Psoas muscle (tissue), 7 donors: ENCODE measurements at regions not wholly inside any gene's neighbourhood (a gene's known extent, or its start where the extent isn't known, plus 50 kb on each side); places are given as distances from the start of the nearest gene placed in this dataset.

Experiments
- ATAC-seq, 4 donors: fragments of 200-7000 bp; cut with Tn5 transposase; one replicate each; pipeline ENCODE4 v1.9.1; 2020; ENCODE audit warnings: moderate library complexity in 3 of 4, mild to moderate bottlenecking in 2 of 4
- DNase-seq, 2 donors: peaks; one replicate each; pipeline ENCODE4 v3.0.0-alpha.2; 2020
- H3K27ac ChIP-seq: fragments of 200-600 bp; one replicate; pipeline ENCODE4 v1.8.0; 2022
- H3K27me3 ChIP-seq, 3 donors: fragments of 200-600 bp in 1 of 3; one replicate each; pipeline versions ENCODE4 v1.6.1 to v1.8.0; 2013 to 2022; ENCODE audit warnings: low read length in 2 of 3, mild to moderate bottlenecking in 2 of 3, moderate library complexity in 1 of 3; ENCODE audit not compliant: insufficient read depth in 3 of 3
- H3K36me3 ChIP-seq, 2 donors: fragments of 200-600 bp in 1 of 2; one replicate each; pipeline versions ENCODE4 v1.6.1 to v1.8.0; 2013 to 2022; ENCODE audit warnings: low read depth in 1 of 2, mild to moderate bottlenecking in 1 of 2, moderate library complexity in 1 of 2; ENCODE audit not compliant: insufficient read depth in 1 of 2
- H3K4me1 ChIP-seq: fragments of 200-600 bp; one replicate; pipeline ENCODE4 v1.8.0; 2022
- H3K4me3 ChIP-seq: fragments of 200-600 bp; one replicate; pipeline ENCODE4 v1.8.0; 2022; ENCODE audit warnings: mild to moderate bottlenecking
- H3K9me3 ChIP-seq: fragments of 200-600 bp; one replicate; pipeline ENCODE4 v1.8.0; 2022
- WGBS, 3 donors: extraction: QIAGEN DNeasy Blood & Tissue Kit; methylation state at CpG; one replicate each; pipeline versions ENCODE4 v1.1.6 to v1.1.7; 2013; 5-methylcytosine and 5-hydroxymethylcytosine counted together
- intact Hi-C, 2 donors: fragments of 100-400 bp; cut with DNase I; formaldehyde crosslinking; loops; one replicate each; pipeline versions ENCODE4 v1.11.0 to v1.14.2; 2022
- TF ChIP-seq, protein P1 (sequence below): fragments of 200-600 bp; IDR thresholded peaks from one replicate; pipeline ENCODE4 v1.8.0; 2022; ENCODE audit warnings: antibody characterized with exemption
- donor health status: healthy with polysubstance abuse.
- donor health status: DM: no; HTN: no; CAD: no; lungs with moderate emphysema.
- donor health status: Bipolar disorder and iron deficiency.
- donor health status: healthy.
- donor health status: DM: yes; HTN: yes; CAD: no.
- donor health status: DM: no; HTN: no; CAD: no.
- donor health status: DM: yes; HTN: yes; CAD: no.

DNA sequence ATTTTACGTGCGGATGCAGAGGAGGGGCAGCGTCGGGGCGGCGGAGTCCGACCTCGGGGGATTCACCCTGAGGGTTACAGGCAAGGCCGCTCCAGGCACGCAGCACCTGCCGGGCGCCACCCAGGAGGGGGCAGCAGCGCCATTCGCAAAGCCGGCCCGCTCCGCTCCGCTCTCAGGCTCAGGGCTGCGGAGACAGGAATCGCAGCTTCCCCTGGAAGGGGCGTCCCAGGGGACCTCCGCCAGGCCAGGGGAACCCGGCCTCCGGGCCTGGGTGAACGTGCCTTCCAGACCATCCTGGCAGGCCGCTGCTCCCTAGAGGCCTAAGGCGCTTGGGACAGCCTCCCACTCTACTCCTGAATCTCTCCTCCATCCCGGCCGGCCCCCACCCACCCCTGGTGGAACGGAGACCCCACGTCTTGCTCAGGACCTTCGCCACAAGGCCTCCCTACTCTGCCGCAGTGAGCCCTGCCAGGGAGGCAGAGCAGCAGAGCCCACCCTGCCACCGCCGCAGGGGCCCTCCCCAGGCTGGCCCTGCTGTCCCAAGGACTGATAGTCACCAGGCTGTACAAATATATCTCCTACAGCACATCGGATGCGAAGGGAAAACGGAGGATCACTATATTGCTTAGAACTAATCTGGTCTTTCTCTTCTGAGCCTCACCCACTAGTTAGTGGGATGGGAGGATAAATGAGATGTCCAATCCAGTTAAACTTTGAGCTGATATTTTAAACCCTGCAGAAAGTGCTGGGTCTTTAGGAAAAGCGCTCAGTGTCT is 115.0 kb downstream of the SMIM20 start:
- intact Hi-C loops, result no loop called here
- Histone ChIP-seq H3K4me1 (no peaks in the 10 kb centered on the region), H3K36me3 (no peaks in the 10 kb centered on the region), H3K27ac (no peak overlapping the region), H3K4me3 (no peak overlapping the region), H3K27me3 (no peaks in the 10 kb centered on the region), H3K9me3 (no peaks in the 10 kb centered on the region)
- 49 to 71% (median 58%) methylated on average over 32 to 39 of the region's 39 CpGs for WGBS, 3 donors
- peak; percentile 34 to 70 (median 60) for ATAC-seq
- TF ChIP-seq, protein P1, sequence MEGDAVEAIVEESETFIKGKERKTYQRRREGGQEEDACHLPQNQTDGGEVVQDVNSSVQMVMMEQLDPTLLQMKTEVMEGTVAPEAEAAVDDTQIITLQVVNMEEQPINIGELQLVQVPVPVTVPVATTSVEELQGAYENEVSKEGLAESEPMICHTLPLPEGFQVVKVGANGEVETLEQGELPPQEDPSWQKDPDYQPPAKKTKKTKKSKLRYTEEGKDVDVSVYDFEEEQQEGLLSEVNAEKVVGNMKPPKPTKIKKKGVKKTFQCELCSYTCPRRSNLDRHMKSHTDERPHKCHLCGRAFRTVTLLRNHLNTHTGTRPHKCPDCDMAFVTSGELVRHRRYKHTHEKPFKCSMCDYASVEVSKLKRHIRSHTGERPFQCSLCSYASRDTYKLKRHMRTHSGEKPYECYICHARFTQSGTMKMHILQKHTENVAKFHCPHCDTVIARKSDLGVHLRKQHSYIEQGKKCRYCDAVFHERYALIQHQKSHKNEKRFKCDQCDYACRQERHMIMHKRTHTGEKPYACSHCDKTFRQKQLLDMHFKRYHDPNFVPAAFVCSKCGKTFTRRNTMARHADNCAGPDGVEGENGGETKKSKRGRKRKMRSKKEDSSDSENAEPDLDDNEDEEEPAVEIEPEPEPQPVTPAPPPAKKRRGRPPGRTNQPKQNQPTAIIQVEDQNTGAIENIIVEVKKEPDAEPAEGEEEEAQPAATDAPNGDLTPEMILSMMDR, result peak; percentile 49
- DNase-seq, result peak; percentile 77 to 83

DNA sequence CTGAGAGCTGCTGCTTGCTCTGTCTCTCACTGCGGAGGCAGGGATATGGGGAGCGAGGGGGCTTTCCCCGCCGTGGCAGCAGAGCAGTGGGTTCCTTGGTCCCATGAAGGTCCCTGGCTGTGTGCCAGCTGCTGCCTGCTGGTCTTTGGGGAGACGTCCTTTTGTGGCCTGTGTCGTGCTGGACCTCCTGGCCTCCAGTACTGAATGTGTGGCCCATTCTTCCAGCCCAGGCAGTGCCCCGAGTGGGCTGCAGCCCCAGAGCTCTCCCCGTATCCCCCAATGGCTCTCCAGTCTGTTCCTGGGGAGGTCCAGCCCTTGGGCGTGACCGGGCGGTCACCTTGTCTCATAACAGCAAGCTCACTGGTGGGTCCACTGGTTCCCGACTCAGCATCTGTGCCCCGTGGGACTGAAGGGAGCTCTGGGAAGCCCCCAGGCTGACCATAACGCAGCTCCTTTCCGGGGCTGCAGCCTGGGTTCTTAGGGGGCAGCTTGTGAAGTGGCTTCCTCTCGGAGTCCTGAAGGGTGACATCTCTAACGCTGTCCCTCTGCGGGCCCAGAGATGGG is 115.6 kb downstream of the SMIM20 start:
- DNase-seq, result no peak
- ATAC-seq, result no peak
- TF ChIP-seq, protein P1, result no peak
- H3K27me3 ChIP-seq, result no peaks in the 10 kb centered on the region
- H3K27ac ChIP-seq, result no peak overlapping the region
- H3K4me3 ChIP-seq, result no peak overlapping the region
- WGBS, 3 donors, result 82 to 87% (median 83%) methylated on average over 16 to 18 of the region's 18 CpGs
- H3K4me1 ChIP-seq, result no peaks in the 10 kb centered on the region
- H3K36me3 ChIP-seq, result no peaks in the 10 kb centered on the region
- intact Hi-C loops, result no loop called here
- no peaks in the 10 kb centered on the region for H3K9me3 ChIP-seq

DNA sequence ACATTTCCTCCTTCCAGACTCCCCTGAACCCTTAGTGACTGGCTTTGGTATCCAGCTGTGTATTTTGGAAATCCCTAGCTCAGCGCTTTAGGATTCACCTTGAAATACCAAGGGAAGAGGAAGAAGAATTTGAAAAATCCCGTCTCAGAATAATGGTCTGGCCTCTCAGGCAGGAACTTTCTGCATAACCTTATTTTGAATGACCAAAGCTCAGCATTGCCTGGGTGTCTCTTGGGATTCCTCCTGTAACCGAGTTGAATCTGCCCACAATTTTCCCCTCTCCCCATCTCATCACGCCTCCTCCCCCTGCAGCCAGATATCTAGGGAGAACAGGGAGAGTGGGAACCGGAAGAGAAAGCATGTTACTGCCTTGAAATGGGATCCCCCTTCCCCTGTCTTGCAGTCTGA is 116.2 kb downstream of the SMIM20 start:
- Histone ChIP-seq H3K4me3 (no peak overlapping the region), H3K4me1 (no peaks in the 10 kb centered on the region), H3K27me3 (no peaks in the 10 kb centered on the region), H3K27ac (no peak overlapping the region), H3K36me3 (no peaks in the 10 kb centered on the region), H3K9me3 (no peaks in the 10 kb centered on the region)
- no peak for ATAC-seq
- DNase-seq, result no peak
- 54 to 68% (median 62%) methylated on average over 5 of the region's 5 CpGs for WGBS, 3 donors
- TF ChIP-seq, protein P1, result no peak
- intact Hi-C loops, result no loop called here

DNA sequence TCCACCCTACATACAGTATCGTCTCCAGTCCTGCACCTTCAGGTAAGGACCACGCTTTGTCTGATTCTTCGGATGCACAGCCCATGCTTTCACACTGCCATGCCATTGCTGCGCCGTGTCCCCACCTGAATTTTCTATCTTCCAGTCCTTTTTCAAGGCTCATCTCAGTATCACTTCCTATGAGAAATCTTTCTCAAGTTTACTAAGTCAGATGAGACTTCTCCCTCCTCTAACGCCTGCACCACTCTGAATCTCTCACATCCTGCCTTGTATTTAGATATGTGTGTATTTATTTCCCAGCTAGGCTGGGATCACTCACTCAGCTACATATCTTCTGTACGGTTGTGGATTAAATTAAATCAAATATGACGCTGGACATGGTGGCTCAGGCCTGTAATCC is 116.8 kb downstream of the SMIM20 start:
- ATAC-seq, result no peak
- no peak for DNase-seq
- Histone ChIP-seq H3K27me3 (no peaks in the 10 kb centered on the region), H3K27ac (no peak overlapping the region), H3K4me1 (no peaks in the 10 kb centered on the region), H3K4me3 (no peak overlapping the region), H3K9me3 (no peaks in the 10 kb centered on the region), H3K36me3 (no peaks in the 10 kb centered on the region)
- intact Hi-C loops, result no loop called here
- TF ChIP-seq, protein P1, result no peak
- 88 to 93% (median 92%) methylated on average over 8 of the region's 8 CpGs for WGBS, 3 donors
